Type B pancreatic cell (in vitro differentiated cells): ENCODE measurements at regions not wholly inside any gene's neighbourhood (a gene's known extent, or its start where the extent isn't known, plus 50 kb on each side); places are given as distances from the start of the nearest gene placed in this dataset.

Source experiments
- DNase-seq: peaks from one replicate; pipeline ENCODE4 v3.0.0; 2021; ENCODE audit warnings: mixed read lengths; ENCODE audit not compliant: unreplicated experiment; ENCODE audit errors: extremely low spot score
- H3K27ac Mint-ChIP-seq: 2 replicates; pipeline ENCODE4 v1.8.0; 2021; ENCODE audit warnings: mild to moderate bottlenecking, mixed read lengths
- H3K27me3 Mint-ChIP-seq: 2 replicates; pipeline ENCODE4 v1.8.0; 2021; ENCODE audit warnings: mixed read lengths
- H3K36me3 Mint-ChIP-seq: 2 replicates; pipeline ENCODE4 v1.8.0; 2021; ENCODE audit warnings: mixed read lengths
- H3K4me1 Mint-ChIP-seq: one replicate; pipeline ENCODE4 v1.8.0; 2021; ENCODE audit warnings: mixed read lengths; ENCODE audit not compliant: unreplicated experiment
- H3K4me3 Mint-ChIP-seq: 2 replicates; pipeline ENCODE4 v1.8.0; 2021; ENCODE audit warnings: mild to moderate bottlenecking, mixed read lengths
- H3K9me3 Mint-ChIP-seq: 2 replicates; pipeline ENCODE4 v1.8.0; 2021; ENCODE audit warnings: mixed read lengths
- CTCF ChIP-seq: fragments of 200-600 bp; sonication (generic); conservative IDR thresholded peaks from 2 replicates; pipeline ENCODE4 v1.5.0; 2021; ENCODE audit warnings: antibody characterized with exemption, mild to moderate bottlenecking

- Mint-ChIP-seq H3K4me1 (peaks cover 5% of the 10 kb centered on the region), H3K4me3 (no peak overlapping the region), H3K36me3 (no peaks in the 10 kb centered on the region)
Observed at GRCh38 chr5:14935341-14935740, 63.8 kb upstream of the ANKH start.

GRCh38 chr5:14932902-14933469 lies 61.4 kb upstream of the ANKH start:
- no peak overlapping the region for H3K4me3 Mint-ChIP-seq
- no peak overlapping the region for H3K27ac Mint-ChIP-seq
- no peaks in the 10 kb centered on the region for H3K36me3 Mint-ChIP-seq
- no peak for DNase-seq
- peaks cover 8% of the 10 kb centered on the region for H3K4me1 Mint-ChIP-seq
- TF ChIP-seq CTCF, result no peak
- no peaks in the 10 kb centered on the region for H3K27me3 Mint-ChIP-seq
- no peaks in the 10 kb centered on the region for H3K9me3 Mint-ChIP-seq

More at GRCh38 chr5:14935341-14935740, 63.8 kb upstream of the ANKH start:
- no peak for DNase-seq
- no peaks in the 10 kb centered on the region for H3K27me3 Mint-ChIP-seq
- no peaks in the 10 kb centered on the region for H3K9me3 Mint-ChIP-seq
- no peak overlapping the region for H3K27ac Mint-ChIP-seq
- no peak for TF ChIP-seq CTCF

GRCh38 chr5:14930486-14930885 lies 58.9 kb upstream of the ANKH start:
- H3K4me3 Mint-ChIP-seq, result no peak overlapping the region
- no peaks in the 10 kb centered on the region for H3K36me3 Mint-ChIP-seq
- peaks cover 5% of the 10 kb centered on the region for H3K4me1 Mint-ChIP-seq
- H3K27me3 Mint-ChIP-seq, result no peaks in the 10 kb centered on the region
- DNase-seq, result no peak
- no peak for TF ChIP-seq CTCF
- no peaks in the 10 kb centered on the region for H3K9me3 Mint-ChIP-seq
- H3K27ac Mint-ChIP-seq, result no peak overlapping the region

- TF ChIP-seq CTCF, result no peak
- Mint-ChIP-seq H3K36me3 (no peaks in the 10 kb centered on the region), H3K27ac (no peak overlapping the region), H3K4me3 (no peak overlapping the region), H3K4me1 (peaks cover 13% of the 10 kb centered on the region), H3K27me3 (no peaks in the 10 kb centered on the region), H3K9me3 (no peaks in the 10 kb centered on the region)
- DNase-seq, result no peak
Observed at GRCh38 chr5:14929293-14930065, 57.9 kb upstream of the ANKH start.

- H3K4me3 Mint-ChIP-seq, result no peak overlapping the region
- no peak for DNase-seq
- H3K4me1 Mint-ChIP-seq, result peaks cover 18% of the 10 kb centered on the region
- no peak overlapping the region for H3K27ac Mint-ChIP-seq
- H3K27me3 Mint-ChIP-seq, result no peaks in the 10 kb centered on the region
- TF ChIP-seq CTCF, result no peak
- H3K9me3 Mint-ChIP-seq, result no peaks in the 10 kb centered on the region
- H3K36me3 Mint-ChIP-seq, result no peaks in the 10 kb centered on the region
Observed at GRCh38 chr5:14928661-14929060, 57.1 kb upstream of the ANKH start.
